ENCODE measurements at regions not wholly inside any gene's neighbourhood (a gene's known extent, or its start where the extent isn't known, plus 50 kb on each side); places are given as distances from the start of the nearest gene placed in this dataset.

DNA sequence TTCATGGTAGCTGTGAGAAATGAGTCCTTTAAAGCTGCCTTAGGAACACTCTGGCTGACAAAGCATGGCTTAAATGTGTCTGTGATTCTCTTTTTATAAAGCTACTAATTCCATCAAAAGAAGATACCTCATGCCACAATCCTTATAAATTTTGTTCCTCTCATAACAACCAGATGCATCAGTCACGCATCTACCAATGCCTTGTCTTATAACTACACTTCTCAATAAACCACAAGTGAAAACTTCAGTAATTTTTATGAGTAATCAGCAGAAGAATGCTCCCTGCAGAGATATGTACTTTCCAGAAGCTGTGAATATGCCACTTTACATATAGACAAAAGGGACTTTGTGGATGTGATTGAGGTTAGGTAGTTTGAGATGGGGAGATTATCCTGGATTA lies 147.8 kb downstream of the SUCLA2 start:
- Mint-ChIP-seq H3K4me3 (ENCODE audit: low read depth) (no peak overlapping the region), H3K4me1 (ENCODE audit: low read depth) (no peaks in the 10 kb centered on the region), H3K27ac (no peak overlapping the region), H3K27me3 (no peaks in the 10 kb centered on the region), H3K36me3 (ENCODE audit: insufficient read depth) (peaks cover 2% of the 10 kb centered on the region), H3K9me3 (ENCODE audit: low read depth) (peaks cover 16% of the 10 kb centered on the region)
- DNase-seq (ENCODE audit: low spot score, unreplicated experiment), result no peak
- TF ChIP-seq, protein P1, sequence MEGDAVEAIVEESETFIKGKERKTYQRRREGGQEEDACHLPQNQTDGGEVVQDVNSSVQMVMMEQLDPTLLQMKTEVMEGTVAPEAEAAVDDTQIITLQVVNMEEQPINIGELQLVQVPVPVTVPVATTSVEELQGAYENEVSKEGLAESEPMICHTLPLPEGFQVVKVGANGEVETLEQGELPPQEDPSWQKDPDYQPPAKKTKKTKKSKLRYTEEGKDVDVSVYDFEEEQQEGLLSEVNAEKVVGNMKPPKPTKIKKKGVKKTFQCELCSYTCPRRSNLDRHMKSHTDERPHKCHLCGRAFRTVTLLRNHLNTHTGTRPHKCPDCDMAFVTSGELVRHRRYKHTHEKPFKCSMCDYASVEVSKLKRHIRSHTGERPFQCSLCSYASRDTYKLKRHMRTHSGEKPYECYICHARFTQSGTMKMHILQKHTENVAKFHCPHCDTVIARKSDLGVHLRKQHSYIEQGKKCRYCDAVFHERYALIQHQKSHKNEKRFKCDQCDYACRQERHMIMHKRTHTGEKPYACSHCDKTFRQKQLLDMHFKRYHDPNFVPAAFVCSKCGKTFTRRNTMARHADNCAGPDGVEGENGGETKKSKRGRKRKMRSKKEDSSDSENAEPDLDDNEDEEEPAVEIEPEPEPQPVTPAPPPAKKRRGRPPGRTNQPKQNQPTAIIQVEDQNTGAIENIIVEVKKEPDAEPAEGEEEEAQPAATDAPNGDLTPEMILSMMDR (IDR thresholded peaks at IDR 0.05; ENCODE audit: unreplicated experiment), result no peak

DNA sequence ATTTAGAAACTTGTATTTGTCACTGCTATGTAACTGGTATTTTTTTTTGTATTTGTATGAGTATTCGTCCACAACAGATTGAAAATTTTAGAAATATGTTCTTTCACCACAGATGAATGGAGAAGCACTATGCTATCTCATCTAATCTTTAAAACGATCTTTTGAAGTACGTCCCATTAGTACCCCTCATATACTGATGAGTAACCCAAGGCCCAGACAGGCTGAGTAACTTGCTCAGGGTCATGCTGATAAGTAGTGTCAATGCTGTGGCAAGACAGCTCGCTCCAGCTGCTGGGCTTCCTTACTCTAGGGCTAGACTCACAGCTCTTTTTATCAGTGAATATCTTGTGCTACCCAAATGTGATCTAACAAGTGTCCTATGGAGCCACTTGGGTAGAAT lies 154.2 kb downstream of the SUCLA2 start:
- H3K9me3 Mint-ChIP-seq (ENCODE audit: low read depth), result peaks cover 16% of the 10 kb centered on the region

DNA sequence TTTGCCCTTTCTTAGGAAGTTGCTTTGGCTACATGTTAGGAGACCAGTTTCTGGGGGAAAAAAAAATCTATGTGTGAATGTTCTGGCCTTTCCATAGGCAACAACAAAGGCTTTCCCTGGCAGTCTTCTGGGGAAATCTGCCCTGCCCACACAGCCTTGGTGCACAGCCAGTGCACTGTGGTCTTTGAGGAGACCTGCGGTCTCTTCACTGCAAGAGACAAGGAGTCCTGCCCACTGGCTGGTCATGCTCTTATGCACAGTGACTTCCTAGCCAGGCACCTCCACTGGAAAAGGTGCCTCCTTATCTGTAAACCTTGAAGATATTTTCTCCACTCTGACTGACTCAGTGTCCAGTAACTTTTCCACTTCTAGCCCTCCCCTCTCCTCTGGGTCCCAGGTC lies 155.1 kb downstream of the SUCLA2 start:
- no peak for DNase-seq (ENCODE audit: low spot score, unreplicated experiment)
- TF ChIP-seq, protein P1 (IDR thresholded peaks at IDR 0.05; ENCODE audit: unreplicated experiment), result no peak
- Mint-ChIP-seq H3K27me3 (no peaks in the 10 kb centered on the region), H3K9me3 (ENCODE audit: low read depth) (peaks cover 16% of the 10 kb centered on the region), H3K4me1 (ENCODE audit: low read depth) (no peaks in the 10 kb centered on the region), H3K4me3 (ENCODE audit: low read depth) (no peak overlapping the region), H3K36me3 (ENCODE audit: insufficient read depth) (peaks cover 2% of the 10 kb centered on the region), H3K27ac (no peak overlapping the region)

More for the DNA sequence above, 154.2 kb downstream of the SUCLA2 start:
- no peaks in the 10 kb centered on the region for H3K4me1 Mint-ChIP-seq (ENCODE audit: low read depth)
- no peak overlapping the region for H3K4me3 Mint-ChIP-seq (ENCODE audit: low read depth)
- no peak overlapping the region for H3K27ac Mint-ChIP-seq
- TF ChIP-seq, protein P1 (IDR thresholded peaks at IDR 0.05; ENCODE audit: unreplicated experiment), result no peak
- H3K27me3 Mint-ChIP-seq, result no peaks in the 10 kb centered on the region
- DNase-seq (ENCODE audit: low spot score, unreplicated experiment), result no peak
- H3K36me3 Mint-ChIP-seq (ENCODE audit: insufficient read depth), result peaks cover 2% of the 10 kb centered on the region

DNA sequence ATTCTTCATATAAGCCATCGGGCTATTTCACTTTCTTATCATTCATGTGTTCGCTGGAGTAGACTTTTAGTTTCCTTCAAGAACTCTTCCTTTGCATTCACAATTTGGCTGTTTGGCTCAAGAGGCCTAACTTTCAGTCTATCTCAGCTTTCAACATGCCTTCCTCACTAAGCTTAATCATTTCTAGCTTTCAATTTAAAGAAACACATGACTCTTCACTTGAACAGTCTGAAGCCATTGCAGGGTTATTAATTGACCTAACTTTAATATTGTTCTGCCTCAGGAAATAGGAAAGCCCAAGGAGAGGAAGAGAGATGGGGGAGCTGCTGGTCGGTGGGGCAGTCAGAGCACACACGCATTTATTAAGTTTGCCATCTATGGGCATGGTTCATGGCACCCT lies 158.1 kb downstream of the SUCLA2 start:
- Mint-ChIP-seq H3K36me3 (ENCODE audit: insufficient read depth) (no peaks in the 10 kb centered on the region), H3K9me3 (ENCODE audit: low read depth) (no peaks in the 10 kb centered on the region)

DNA sequence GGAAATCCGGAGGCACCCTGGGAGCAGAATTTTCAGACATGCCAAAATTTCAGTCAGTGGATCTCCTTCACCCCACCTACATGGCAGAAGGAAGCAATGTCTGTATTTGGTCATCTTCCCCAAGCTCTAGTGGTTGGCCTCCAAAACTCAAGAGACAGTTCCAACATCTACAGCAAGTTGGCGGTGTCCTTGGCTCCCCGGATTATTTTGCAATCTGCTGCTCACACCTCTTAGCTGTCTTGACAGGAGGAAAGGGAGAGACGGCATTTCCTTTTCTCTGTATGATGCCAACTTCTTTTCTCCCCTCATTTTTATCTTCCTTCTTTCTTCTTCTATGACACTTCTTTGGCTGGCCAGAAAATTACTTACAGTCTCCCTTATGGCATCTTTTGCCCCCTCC lies 159.9 kb downstream of the SUCLA2 start:
- Mint-ChIP-seq H3K36me3 (ENCODE audit: insufficient read depth) (no peaks in the 10 kb centered on the region), H3K27me3 (no peaks in the 10 kb centered on the region), H3K4me3 (ENCODE audit: low read depth) (no peak overlapping the region), H3K27ac (no peak overlapping the region), H3K9me3 (ENCODE audit: low read depth) (no peaks in the 10 kb centered on the region), H3K4me1 (ENCODE audit: low read depth) (no peaks in the 10 kb centered on the region)
- DNase-seq (ENCODE audit: low spot score, unreplicated experiment), result no peak
- TF ChIP-seq, protein P1 (IDR thresholded peaks at IDR 0.05; ENCODE audit: unreplicated experiment), result no peak

More for the DNA sequence above, 158.1 kb downstream of the SUCLA2 start:
- no peak for DNase-seq (ENCODE audit: low spot score, unreplicated experiment)
- Mint-ChIP-seq H3K4me1 (ENCODE audit: low read depth) (no peaks in the 10 kb centered on the region), H3K4me3 (ENCODE audit: low read depth) (no peak overlapping the region), H3K27ac (no peak overlapping the region), H3K27me3 (no peaks in the 10 kb centered on the region)
- TF ChIP-seq, protein P1 (IDR thresholded peaks at IDR 0.05; ENCODE audit: unreplicated experiment), result no peak
